Loucy (cell line): ENCODE measurements at regions not wholly inside any gene's neighbourhood (a gene's known extent, or its start where the extent isn't known, plus 50 kb on each side); places are given as distances from the start of the nearest gene placed in this dataset.

Experiments used
- H2AFZ ChIP-seq: fragments of 200-600 bp; sonication (generic); 2 replicates; pipeline ENCODE4 v1.6.0; 2016; ENCODE audit warnings: antibody characterized with exemption, mild to moderate bottlenecking, low read length, moderate library complexity
- H3F3A ChIP-seq: fragments of 200-600 bp; 2 replicates; pipeline ENCODE4 v1.6.0; 2016; ENCODE audit warnings: antibody characterized with exemption, low read depth, mild to moderate bottlenecking
- H3K27me3 ChIP-seq: fragments of 200-600 bp; sonication (generic); 2 replicates; pipeline ENCODE4 v1.6.1; 2014; ENCODE audit warnings: low read length, mild to moderate bottlenecking; ENCODE audit not compliant: insufficient read depth, poor library complexity, severe bottlenecking
- H3K36me3 ChIP-seq: fragments of 200-600 bp; sonication (generic); 2 replicates; pipeline ENCODE4 v1.6.1; 2016; ENCODE audit warnings: low read length; ENCODE audit not compliant: insufficient read depth
- H3K4me1 ChIP-seq: fragments of 200-600 bp; sonication (generic); 2 replicates; pipeline ENCODE4 v1.5.1; 2014; ENCODE audit warnings: low read length, mild to moderate bottlenecking; ENCODE audit not compliant: insufficient read depth, poor library complexity, severe bottlenecking
- H3K4me2 ChIP-seq: fragments of 200-600 bp; sonication (generic); 2 replicates; pipeline ENCODE4 v1.6.0; 2014; ENCODE audit warnings: antibody characterized with exemption, low read length, low read depth, mild to moderate bottlenecking; ENCODE audit not compliant: poor library complexity, severe bottlenecking
- H3K4me3 ChIP-seq: fragments of 200-600 bp; sonication (generic); 2 replicates; pipeline ENCODE4 v1.5.1; 2014; ENCODE audit warnings: low read length, mild to moderate bottlenecking, mixed read lengths; ENCODE audit not compliant: poor library complexity, severe bottlenecking
- H3K79me2 ChIP-seq: fragments of 200-600 bp; sonication (generic); 2 replicates; pipeline ENCODE4 v1.6.1; 2014; ENCODE audit warnings: low read length; ENCODE audit not compliant: insufficient read depth
- H3K9ac ChIP-seq: fragments of 200-600 bp; sonication (generic); 2 replicates; pipeline ENCODE4 v1.6.0; 2014; ENCODE audit warnings: mild to moderate bottlenecking, low read depth, low read length, moderate library complexity; ENCODE audit not compliant: poor library complexity, severe bottlenecking
- H3K9me2 ChIP-seq: fragments of 200-600 bp; sonication (generic); replicated peaks from 2 replicates; pipeline ENCODE4 v1.6.1; 2016; ENCODE audit warnings: low read depth, low read length, mixed read lengths
- H3K9me3 ChIP-seq: fragments of 200-600 bp; sonication (generic); 2 replicates; pipeline ENCODE4 v1.6.1; 2014; ENCODE audit warnings: mild to moderate bottlenecking, antibody characterized with exemption, low read length, low read depth; ENCODE audit not compliant: insufficient read depth
- H4K20me1 ChIP-seq: fragments of 200-600 bp; sonication (generic); 2 replicates; pipeline ENCODE4 v1.6.0; 2014; ENCODE audit warnings: antibody characterized with exemption, low read length, mild to moderate bottlenecking; ENCODE audit not compliant: insufficient read depth, poor library complexity, severe bottlenecking
- EZH2phosphoT487 ChIP-seq: fragments of 200-600 bp; IDR thresholded peaks from 2 replicates; pipeline ENCODE4 v1.6.1; 2018; ENCODE audit warnings: antibody characterized with exemption, mild to moderate bottlenecking, moderate library complexity, borderline replicate concordance
- TF ChIP-seq, protein P1 (sequence below): fragments of 200-600 bp; sonication (generic); conservative IDR thresholded peaks from 2 replicates; pipeline ENCODE4 v1.5.1; 2014; ENCODE audit warnings: mild to moderate bottlenecking, antibody characterized with exemption, low read length

DNA sequence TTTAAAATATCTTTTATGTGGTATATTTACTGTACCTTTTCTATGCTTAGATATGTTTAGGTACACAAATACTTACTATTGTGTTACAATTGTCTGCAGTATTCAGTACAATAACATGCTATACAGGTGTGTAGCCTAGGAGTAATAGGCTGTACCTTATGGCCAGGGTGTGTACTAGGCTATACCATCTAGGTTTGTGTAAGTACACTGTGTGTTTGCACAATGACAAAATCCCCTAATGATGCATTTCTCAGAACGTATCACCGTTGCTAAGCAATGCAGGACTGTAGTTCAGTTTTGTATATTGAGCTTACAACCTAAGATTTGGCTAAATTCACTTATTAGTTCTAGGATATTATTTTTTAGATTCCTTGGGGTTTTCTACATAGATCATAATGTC, 332.3 kb upstream of the HS6ST1 start:
- Histone ChIP-seq H3K36me3 (no peaks in the 10 kb centered on the region), H3K27me3 (no peaks in the 10 kb centered on the region), H3K9me2 (no peaks in the 10 kb centered on the region), H3K9me3 (peaks cover 6% of the 10 kb centered on the region; the same call in 1 of the 2 replicates), H3K9ac (no peak overlapping the region), H3K4me3 (no peak overlapping the region), H3K79me2 (no peaks in the 10 kb centered on the region), H4K20me1 (no peaks in the 10 kb centered on the region), H3K4me2 (no peak overlapping the region), H3F3A (no peaks in the 10 kb centered on the region), H3K4me1 (peaks cover 21% of the 10 kb centered on the region), H2AFZ (no peak overlapping the region)
- no peak for TF ChIP-seq EZH2phosphoT487
- TF ChIP-seq, protein P1, sequence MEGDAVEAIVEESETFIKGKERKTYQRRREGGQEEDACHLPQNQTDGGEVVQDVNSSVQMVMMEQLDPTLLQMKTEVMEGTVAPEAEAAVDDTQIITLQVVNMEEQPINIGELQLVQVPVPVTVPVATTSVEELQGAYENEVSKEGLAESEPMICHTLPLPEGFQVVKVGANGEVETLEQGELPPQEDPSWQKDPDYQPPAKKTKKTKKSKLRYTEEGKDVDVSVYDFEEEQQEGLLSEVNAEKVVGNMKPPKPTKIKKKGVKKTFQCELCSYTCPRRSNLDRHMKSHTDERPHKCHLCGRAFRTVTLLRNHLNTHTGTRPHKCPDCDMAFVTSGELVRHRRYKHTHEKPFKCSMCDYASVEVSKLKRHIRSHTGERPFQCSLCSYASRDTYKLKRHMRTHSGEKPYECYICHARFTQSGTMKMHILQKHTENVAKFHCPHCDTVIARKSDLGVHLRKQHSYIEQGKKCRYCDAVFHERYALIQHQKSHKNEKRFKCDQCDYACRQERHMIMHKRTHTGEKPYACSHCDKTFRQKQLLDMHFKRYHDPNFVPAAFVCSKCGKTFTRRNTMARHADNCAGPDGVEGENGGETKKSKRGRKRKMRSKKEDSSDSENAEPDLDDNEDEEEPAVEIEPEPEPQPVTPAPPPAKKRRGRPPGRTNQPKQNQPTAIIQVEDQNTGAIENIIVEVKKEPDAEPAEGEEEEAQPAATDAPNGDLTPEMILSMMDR, result no peak

DNA sequence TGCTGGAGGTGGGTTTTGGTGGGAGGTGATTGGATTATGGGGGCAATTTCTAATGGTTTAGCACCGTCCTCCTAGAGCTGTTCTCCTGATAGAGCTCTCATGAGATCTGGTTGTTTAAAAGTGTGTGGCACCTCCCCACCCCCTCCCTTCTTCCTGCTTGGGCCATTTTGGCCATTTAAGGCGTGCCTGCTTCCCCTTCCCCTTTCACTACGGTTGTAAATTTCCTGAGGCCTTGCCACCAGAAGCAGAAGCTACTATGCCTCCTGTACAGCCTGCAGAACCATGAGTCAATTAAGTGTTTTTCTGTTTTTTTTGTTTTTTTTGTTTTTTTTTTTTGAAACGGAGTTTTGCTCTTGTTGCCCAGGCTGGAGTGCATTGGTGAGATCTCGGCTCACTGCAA, 335.7 kb upstream of the HS6ST1 start:
- H3K4me2 ChIP-seq, result peak overlapping the region; percentile 32
- TF ChIP-seq, protein P1, result no peak
- TF ChIP-seq EZH2phosphoT487, result no peak

DNA sequence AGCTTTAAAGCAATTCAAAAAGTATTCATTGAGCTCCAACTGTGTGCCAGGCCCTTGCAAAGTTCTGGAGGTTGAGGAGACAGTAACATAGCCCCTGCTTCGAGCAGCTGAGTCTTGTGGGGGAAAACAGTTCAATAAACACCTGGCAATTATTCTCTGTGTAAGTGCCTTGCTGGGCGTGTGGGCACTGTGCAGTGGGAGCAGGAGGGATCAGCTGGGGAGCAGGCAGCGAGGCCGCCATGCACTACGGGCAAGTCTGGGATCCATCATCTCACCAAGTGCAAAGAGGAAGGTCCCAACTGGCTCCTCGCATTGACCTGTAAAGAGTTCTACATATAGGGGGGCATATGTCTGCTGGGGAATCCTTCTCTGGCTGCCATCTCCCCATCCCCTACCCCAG, 342.2 kb upstream of the HS6ST1 start:
- Histone ChIP-seq H3K4me1 (peaks cover 21% of the 10 kb centered on the region), H3K4me2 (no peak overlapping the region), H3K4me3 (no peak overlapping the region), H3K9ac (no peak overlapping the region), H3K9me3 (no peaks in the 10 kb centered on the region), H3F3A (no peaks in the 10 kb centered on the region), H2AFZ (peak overlapping the region; percentile 47; the same call in 1 of the 2 replicates), H4K20me1 (no peaks in the 10 kb centered on the region), H3K36me3 (no peaks in the 10 kb centered on the region), H3K79me2 (no peaks in the 10 kb centered on the region), H3K9me2 (no peaks in the 10 kb centered on the region), H3K27me3 (no peaks in the 10 kb centered on the region)
- no peak for TF ChIP-seq EZH2phosphoT487
- TF ChIP-seq, protein P1, result no peak

More for the DNA sequence above, 335.7 kb upstream of the HS6ST1 start:
- Histone ChIP-seq H3K9ac (peak overlapping the region; percentile 26), H3K36me3 (no peaks in the 10 kb centered on the region), H3K9me3 (peaks cover 6% of the 10 kb centered on the region; the same call in 1 of the 2 replicates), H3K27me3 (no peaks in the 10 kb centered on the region), H3K4me1 (peaks cover 27% of the 10 kb centered on the region), H3K79me2 (no peaks in the 10 kb centered on the region), H4K20me1 (no peaks in the 10 kb centered on the region), H3K4me3 (no peak overlapping the region), H3K9me2 (no peaks in the 10 kb centered on the region), H2AFZ (peak overlapping the region; percentile 41; the same call in 1 of the 2 replicates), H3F3A (no peaks in the 10 kb centered on the region)
